ENCODE measurements at regions not wholly inside any gene's neighbourhood (a gene's known extent, or its start where the extent isn't known, plus 50 kb on each side); places are given as distances from the start of the nearest gene placed in this dataset.

DNA sequence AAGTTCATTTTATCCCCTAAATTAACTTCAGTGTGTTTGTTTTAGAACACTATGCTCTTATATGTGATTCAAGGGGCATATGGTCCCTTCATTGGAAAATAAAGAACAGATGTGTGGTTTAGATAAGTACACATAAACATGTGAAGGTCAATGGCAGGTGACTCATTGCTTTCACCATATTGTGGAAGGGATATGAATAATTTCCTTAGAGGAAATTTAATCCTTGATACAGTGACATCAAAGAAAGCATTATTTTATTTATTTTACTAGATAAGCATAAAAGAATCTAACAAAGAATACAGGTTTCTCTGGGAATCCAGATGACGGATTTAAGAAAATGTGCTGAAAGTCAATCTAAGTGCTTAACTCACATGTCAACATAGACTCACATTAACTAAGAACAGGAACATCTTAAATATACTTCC is 373.5 kb downstream of the KCTD12 start:
- TF ChIP-seq, protein P1, sequence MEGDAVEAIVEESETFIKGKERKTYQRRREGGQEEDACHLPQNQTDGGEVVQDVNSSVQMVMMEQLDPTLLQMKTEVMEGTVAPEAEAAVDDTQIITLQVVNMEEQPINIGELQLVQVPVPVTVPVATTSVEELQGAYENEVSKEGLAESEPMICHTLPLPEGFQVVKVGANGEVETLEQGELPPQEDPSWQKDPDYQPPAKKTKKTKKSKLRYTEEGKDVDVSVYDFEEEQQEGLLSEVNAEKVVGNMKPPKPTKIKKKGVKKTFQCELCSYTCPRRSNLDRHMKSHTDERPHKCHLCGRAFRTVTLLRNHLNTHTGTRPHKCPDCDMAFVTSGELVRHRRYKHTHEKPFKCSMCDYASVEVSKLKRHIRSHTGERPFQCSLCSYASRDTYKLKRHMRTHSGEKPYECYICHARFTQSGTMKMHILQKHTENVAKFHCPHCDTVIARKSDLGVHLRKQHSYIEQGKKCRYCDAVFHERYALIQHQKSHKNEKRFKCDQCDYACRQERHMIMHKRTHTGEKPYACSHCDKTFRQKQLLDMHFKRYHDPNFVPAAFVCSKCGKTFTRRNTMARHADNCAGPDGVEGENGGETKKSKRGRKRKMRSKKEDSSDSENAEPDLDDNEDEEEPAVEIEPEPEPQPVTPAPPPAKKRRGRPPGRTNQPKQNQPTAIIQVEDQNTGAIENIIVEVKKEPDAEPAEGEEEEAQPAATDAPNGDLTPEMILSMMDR (IDR thresholded peaks at IDR 0.05): no peak
- TF ChIP-seq SIN3A (IDR thresholded peaks at IDR 0.05; ENCODE audit: borderline replicate concordance, insufficient read depth, low read depth, low read length) (no peak), POLR2AphosphoS5 (IDR thresholded peaks at IDR 0.05; ENCODE audit: low read depth, low read length) (no peak), TCF7L2 (IDR thresholded peaks at IDR 0.05; ENCODE audit: low read depth, low read length) (no peak)

All from Panc1 (cell line).